ENCODE measurements at regions not wholly inside any gene's neighbourhood (a gene's known extent, or its start where the extent isn't known, plus 50 kb on each side); places are given as distances from the start of the nearest gene placed in this dataset.

DNA sequence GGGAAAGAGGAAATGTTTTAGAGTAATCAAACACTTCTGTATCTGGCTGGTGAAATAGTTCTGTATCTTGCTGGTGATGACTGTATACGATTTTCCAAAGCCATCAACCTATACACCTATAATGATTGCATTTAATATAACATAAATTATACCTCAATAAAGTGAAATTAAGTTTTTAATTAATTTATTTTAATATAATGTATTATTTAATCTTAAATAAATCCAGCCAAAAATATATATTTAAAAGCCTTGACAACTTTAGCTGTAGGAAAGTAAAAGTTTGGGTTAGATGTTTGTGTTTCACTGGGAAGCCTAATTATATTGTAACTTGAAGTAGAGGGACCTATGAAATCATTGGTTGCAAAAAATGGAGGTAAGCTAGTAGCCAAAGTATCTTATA lies 654.8 kb upstream of the MIS18BP1 start:
- TF ChIP-seq, protein P1, sequence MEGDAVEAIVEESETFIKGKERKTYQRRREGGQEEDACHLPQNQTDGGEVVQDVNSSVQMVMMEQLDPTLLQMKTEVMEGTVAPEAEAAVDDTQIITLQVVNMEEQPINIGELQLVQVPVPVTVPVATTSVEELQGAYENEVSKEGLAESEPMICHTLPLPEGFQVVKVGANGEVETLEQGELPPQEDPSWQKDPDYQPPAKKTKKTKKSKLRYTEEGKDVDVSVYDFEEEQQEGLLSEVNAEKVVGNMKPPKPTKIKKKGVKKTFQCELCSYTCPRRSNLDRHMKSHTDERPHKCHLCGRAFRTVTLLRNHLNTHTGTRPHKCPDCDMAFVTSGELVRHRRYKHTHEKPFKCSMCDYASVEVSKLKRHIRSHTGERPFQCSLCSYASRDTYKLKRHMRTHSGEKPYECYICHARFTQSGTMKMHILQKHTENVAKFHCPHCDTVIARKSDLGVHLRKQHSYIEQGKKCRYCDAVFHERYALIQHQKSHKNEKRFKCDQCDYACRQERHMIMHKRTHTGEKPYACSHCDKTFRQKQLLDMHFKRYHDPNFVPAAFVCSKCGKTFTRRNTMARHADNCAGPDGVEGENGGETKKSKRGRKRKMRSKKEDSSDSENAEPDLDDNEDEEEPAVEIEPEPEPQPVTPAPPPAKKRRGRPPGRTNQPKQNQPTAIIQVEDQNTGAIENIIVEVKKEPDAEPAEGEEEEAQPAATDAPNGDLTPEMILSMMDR (IDR thresholded peaks at IDR 0.05; ENCODE audit: borderline replicate concordance, extremely low read depth, low read length, poor library complexity, severe bottlenecking), result no peak
- ATAC-seq (ENCODE audit: insufficient read depth, low read depth), result no peak
- Histone ChIP-seq H3K27me3 (ENCODE audit: insufficient read depth, low read length, poor library complexity) (no peaks in the 10 kb centered on the region), H3K4me1 (ENCODE audit: insufficient read depth, low read length) (no peaks in the 10 kb centered on the region), H3K9me3 (ENCODE audit: insufficient read depth, low read length, severe bottlenecking) (no peaks in the 10 kb centered on the region), H3K27ac (ENCODE audit: low read length) (no peak overlapping the region), H3K4me3 (ENCODE audit: low read depth in 1 of 2, low read length in 2 of 2) (no peak overlapping the region), H2AFZ (ENCODE audit: low read depth, low read length) (no peak overlapping the region), H3K9ac (ENCODE audit: low read depth, low read length) (no peak overlapping the region), H4K20me1 (ENCODE audit: insufficient read depth, low read length) (no peaks in the 10 kb centered on the region), H3K79me2 (ENCODE audit: insufficient read depth, low read length) (no peaks in the 10 kb centered on the region), H3K36me3 (ENCODE audit: insufficient read depth, low read length) (no peaks in the 10 kb centered on the region), H3K4me2 (ENCODE audit: insufficient read depth, low read length) (no peak overlapping the region)
- DNase-seq, result no peak

DNA sequence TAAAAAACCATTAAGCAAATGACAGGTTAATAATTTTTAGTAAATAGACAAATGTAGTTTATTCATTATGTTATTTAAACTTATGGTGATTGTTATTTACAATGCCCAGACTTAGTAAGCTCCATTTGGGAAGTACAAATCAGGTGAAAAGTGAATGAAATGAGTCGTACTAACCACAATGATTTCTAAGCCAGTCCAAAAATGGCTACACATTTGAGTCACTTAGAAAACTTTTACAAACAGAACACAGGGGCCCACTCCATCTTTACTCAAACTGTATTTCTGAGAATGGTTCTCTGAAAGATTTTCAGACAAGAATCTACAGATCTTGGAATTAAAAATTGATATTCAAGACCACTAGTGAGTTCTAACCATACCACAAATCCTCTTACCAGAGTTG lies 653.3 kb upstream of the MIS18BP1 start:
- Histone ChIP-seq H3K4me1 (ENCODE audit: insufficient read depth, low read length) (no peaks in the 10 kb centered on the region), H3K27me3 (ENCODE audit: insufficient read depth, low read length, poor library complexity) (no peaks in the 10 kb centered on the region), H3K79me2 (ENCODE audit: insufficient read depth, low read length) (no peaks in the 10 kb centered on the region), H2AFZ (ENCODE audit: low read depth, low read length) (no peak overlapping the region), H3K4me3 (ENCODE audit: low read depth in 1 of 2, low read length in 2 of 2) (no peak overlapping the region), H4K20me1 (ENCODE audit: insufficient read depth, low read length) (no peaks in the 10 kb centered on the region), H3K4me2 (ENCODE audit: insufficient read depth, low read length) (no peak overlapping the region), H3K9me3 (ENCODE audit: insufficient read depth, low read length, severe bottlenecking) (no peaks in the 10 kb centered on the region), H3K27ac (ENCODE audit: low read length) (no peak overlapping the region), H3K9ac (ENCODE audit: low read depth, low read length) (no peak overlapping the region), H3K36me3 (ENCODE audit: insufficient read depth, low read length) (no peaks in the 10 kb centered on the region)
- TF ChIP-seq EZH2 (IDR thresholded peaks at IDR 0.05; ENCODE audit: borderline replicate concordance, low read depth, low read length, severe bottlenecking), result no peak
- TF ChIP-seq, protein P1 (IDR thresholded peaks at IDR 0.05; ENCODE audit: borderline replicate concordance, extremely low read depth, low read length, poor library complexity, severe bottlenecking), result no peak
- no peak for ATAC-seq (ENCODE audit: insufficient read depth, low read depth)
- no peak for DNase-seq

DNA sequence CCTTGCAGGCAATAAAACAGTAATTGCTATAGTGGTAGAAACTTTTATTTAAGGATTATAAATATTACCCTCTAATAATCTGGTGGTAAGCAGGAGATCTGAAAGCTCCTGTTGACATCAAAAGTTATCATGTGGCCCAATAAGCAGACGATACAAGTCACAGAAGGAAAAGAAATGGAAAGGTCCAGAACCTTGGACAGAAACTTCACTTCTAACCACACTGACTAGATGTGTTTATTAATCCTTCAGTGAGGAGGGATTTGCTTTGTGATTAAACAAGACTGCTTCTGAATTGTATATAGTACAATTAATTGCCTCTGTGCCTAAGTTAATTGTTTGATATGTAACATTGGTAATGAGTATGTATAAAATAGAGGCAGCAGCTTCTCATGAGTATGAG lies 652.7 kb upstream of the MIS18BP1 start:
- ATAC-seq (ENCODE audit: insufficient read depth, low read depth) (no peak), DNase-seq (no peak)
- Histone ChIP-seq H3K79me2 (ENCODE audit: insufficient read depth, low read length) (no peaks in the 10 kb centered on the region), H3K4me3 (ENCODE audit: low read depth in 1 of 2, low read length in 2 of 2) (no peak overlapping the region), H3K9me3 (ENCODE audit: insufficient read depth, low read length, severe bottlenecking) (no peaks in the 10 kb centered on the region), H3K27me3 (ENCODE audit: insufficient read depth, low read length, poor library complexity) (no peaks in the 10 kb centered on the region), H3K4me1 (ENCODE audit: insufficient read depth, low read length) (no peaks in the 10 kb centered on the region), H4K20me1 (ENCODE audit: insufficient read depth, low read length) (no peaks in the 10 kb centered on the region), H2AFZ (ENCODE audit: low read depth, low read length) (no peak overlapping the region), H3K27ac (ENCODE audit: low read length) (no peak overlapping the region), H3K4me2 (ENCODE audit: insufficient read depth, low read length) (no peak overlapping the region), H3K36me3 (ENCODE audit: insufficient read depth, low read length) (no peaks in the 10 kb centered on the region), H3K9ac (ENCODE audit: low read depth, low read length) (no peak overlapping the region)
- no peak for TF ChIP-seq EZH2 (IDR thresholded peaks at IDR 0.05; ENCODE audit: borderline replicate concordance, low read depth, low read length, severe bottlenecking)
- TF ChIP-seq, protein P1 (IDR thresholded peaks at IDR 0.05; ENCODE audit: borderline replicate concordance, extremely low read depth, low read length, poor library complexity, severe bottlenecking), result no peak

DNA sequence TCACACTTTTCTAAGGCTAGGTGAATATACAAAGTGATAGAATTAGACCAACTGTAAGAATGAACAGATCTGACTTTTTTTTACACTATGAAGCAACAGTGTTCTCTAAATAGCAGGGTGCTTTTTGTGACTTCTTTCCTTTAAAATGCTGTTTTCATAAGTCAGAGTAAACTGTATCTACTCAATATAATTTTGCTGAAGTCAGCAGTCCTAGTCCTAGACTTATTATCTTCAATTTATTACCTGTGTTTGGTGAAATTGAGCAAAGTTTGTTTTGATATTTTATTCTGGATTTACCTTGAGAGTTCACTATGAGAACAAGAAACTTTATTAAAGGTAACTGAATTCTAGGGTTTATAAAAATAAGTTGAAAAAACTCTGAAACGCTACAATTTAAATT lies 651.3 kb upstream of the MIS18BP1 start:
- H3K36me3 ChIP-seq (ENCODE audit: insufficient read depth, low read length), result no peaks in the 10 kb centered on the region
- ATAC-seq (ENCODE audit: insufficient read depth, low read depth) (no peak), DNase-seq (no peak)
- no peak overlapping the region for H2AFZ ChIP-seq (ENCODE audit: low read depth, low read length)
- no peaks in the 10 kb centered on the region for H3K79me2 ChIP-seq (ENCODE audit: insufficient read depth, low read length)
- no peaks in the 10 kb centered on the region for H3K9me3 ChIP-seq (ENCODE audit: insufficient read depth, low read length, severe bottlenecking)
- no peaks in the 10 kb centered on the region for H3K27me3 ChIP-seq (ENCODE audit: insufficient read depth, low read length, poor library complexity)
- no peaks in the 10 kb centered on the region for H3K4me1 ChIP-seq (ENCODE audit: insufficient read depth, low read length)
- H3K9ac ChIP-seq (ENCODE audit: low read depth, low read length), result no peak overlapping the region
- no peak overlapping the region for H3K27ac ChIP-seq (ENCODE audit: low read length)
- no peak overlapping the region for H3K4me3 ChIP-seq (ENCODE audit: low read depth in 1 of 2, low read length in 2 of 2)
- H3K4me2 ChIP-seq (ENCODE audit: insufficient read depth, low read length), result no peak overlapping the region
- H4K20me1 ChIP-seq (ENCODE audit: insufficient read depth, low read length), result no peaks in the 10 kb centered on the region
- TF ChIP-seq, protein P1 (IDR thresholded peaks at IDR 0.05; ENCODE audit: borderline replicate concordance, extremely low read depth, low read length, poor library complexity, severe bottlenecking), result no peak
- no peak for TF ChIP-seq EZH2 (IDR thresholded peaks at IDR 0.05; ENCODE audit: borderline replicate concordance, low read depth, low read length, severe bottlenecking)
